Gastroesophageal sphincter (tissue), 4 donors: ENCODE measurements at regions not wholly inside any gene's neighbourhood (a gene's known extent, or its start where the extent isn't known, plus 50 kb on each side); places are given as distances from the start of the nearest gene placed in this dataset.
A peak's percentile ranks its signal among the peaks of the same experiment; 100 is the strongest.

Source experiments
- ATAC-seq: fragments of 150-250 bp; one replicate; pipeline ENCODE4 v1.9.1; 2016; ENCODE audit warnings: mild to moderate bottlenecking, moderate library complexity
- H3K27ac ChIP-seq, 4 donors: fragments of 200-600 bp; sonication (generic) in 3 of 4; 1 replicate in 3 of 4; 2 replicates in 1 of 4; pipeline ENCODE4 v1.5.1; 2016 to 2019
- H3K27me3 ChIP-seq: fragments of 200-600 bp; sonication (generic); one replicate; pipeline ENCODE4 v1.5.1; 2019
- H3K36me3 ChIP-seq, 2 donors: fragments of 200-600 bp; sonication (generic); one replicate each; pipeline ENCODE4 v1.5.1; 2019; ENCODE audit warnings: control low read depth in 1 of 2
- H3K4me1 ChIP-seq, 3 donors: fragments of 200-600 bp; sonication (generic); 1 replicate in 2 of 3; 2 replicates in 1 of 3; pipeline ENCODE4 v1.5.1; 2016 to 2019; ENCODE audit warnings: control low read depth in 2 of 3
- H3K4me3 ChIP-seq, 2 donors: fragments of 200-600 bp; sonication (generic); one replicate each; pipeline ENCODE4 v1.5.1; 2019; ENCODE audit warnings: mild to moderate bottlenecking in 1 of 2, moderate library complexity in 1 of 2
- H3K9me3 ChIP-seq, 3 donors: fragments of 200-600 bp; sonication (generic); one replicate each; pipeline ENCODE4 v1.5.1; 2017 to 2019; ENCODE audit warnings: control low read depth in 2 of 3
- EP300 ChIP-seq: sonication (generic); formaldehyde crosslinking; IDR thresholded peaks from one replicate; pipeline ENCODE4 v1.6.1; 2017; ENCODE audit warnings: antibody characterized with exemption, mild to moderate bottlenecking
- POLR2A ChIP-seq, 2 donors: fragments of 450-650 bp; IDR thresholded peaks; one replicate each; pipeline ENCODE4 v1.6.1; 2017; ENCODE audit warnings: antibody characterized with exemption in 2 of 2, mild to moderate bottlenecking in 2 of 2, moderate library complexity in 1 of 2
- POLR2AphosphoS5 ChIP-seq: sonication (generic); formaldehyde crosslinking; IDR thresholded peaks from one replicate; pipeline ENCODE4 v1.6.1; 2017; ENCODE audit warnings: antibody characterized with exemption
- WGBS, 2 donors: methylation state at CpG; one replicate each; pipeline ENCODE4 v1.1.5; 2018; ENCODE audit warnings: low coverage in 1 of 2; 5-methylcytosine and 5-hydroxymethylcytosine counted together
- TF ChIP-seq, protein P1 (sequence below), 4 experiments: fragments of 200-600 bp in 2 of 4; fragments of 450-650 bp in 2 of 4; sonication (generic) in 1 of 4; IDR thresholded peaks; one replicate each; pipeline ENCODE4 v1.5.1; 2017 to 2019; ENCODE audit warnings: antibody characterized with exemption in 4 of 4, mild to moderate bottlenecking in 2 of 4, moderate library complexity in 2 of 4

DNA sequence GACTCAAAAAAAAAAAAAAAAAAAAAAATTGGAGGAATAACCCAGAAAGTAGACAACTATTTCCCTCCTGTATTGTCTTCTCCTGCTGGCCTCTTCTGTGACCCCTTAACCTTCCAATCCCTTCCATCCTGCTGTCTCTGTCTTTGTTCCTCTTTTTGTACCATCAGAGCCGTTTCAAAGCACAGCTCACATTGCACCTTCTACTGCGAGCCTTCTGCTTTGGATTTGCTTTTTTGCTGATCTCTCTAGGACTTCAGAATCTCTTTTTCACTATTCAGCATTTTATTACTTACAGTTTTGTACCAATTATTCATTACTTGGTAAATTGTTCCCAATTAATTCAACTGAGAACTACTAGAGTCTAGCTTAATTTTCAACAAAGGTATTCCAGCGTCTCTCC, 284.0 kb upstream of the TBL1XR1 start:
- WGBS, 2 donors: 84 to 100% methylated on average over 1 to 3 of the region's 3 CpGs
- no peaks in the 10 kb centered on the region for H3K36me3 ChIP-seq
- H3K9me3 ChIP-seq: no peaks in the 10 kb centered on the region
- no peaks in the 10 kb centered on the region for H3K27me3 ChIP-seq
- H3K4me3 ChIP-seq: no peak overlapping the region
- no peak overlapping the region for H3K27ac ChIP-seq
- ATAC-seq: no peak
- no peak for TF ChIP-seq POLR2AphosphoS5
- H3K4me1 ChIP-seq: peaks cover 11 to 48% (median 12%) of the 10 kb centered on the region in 3 donors

DNA sequence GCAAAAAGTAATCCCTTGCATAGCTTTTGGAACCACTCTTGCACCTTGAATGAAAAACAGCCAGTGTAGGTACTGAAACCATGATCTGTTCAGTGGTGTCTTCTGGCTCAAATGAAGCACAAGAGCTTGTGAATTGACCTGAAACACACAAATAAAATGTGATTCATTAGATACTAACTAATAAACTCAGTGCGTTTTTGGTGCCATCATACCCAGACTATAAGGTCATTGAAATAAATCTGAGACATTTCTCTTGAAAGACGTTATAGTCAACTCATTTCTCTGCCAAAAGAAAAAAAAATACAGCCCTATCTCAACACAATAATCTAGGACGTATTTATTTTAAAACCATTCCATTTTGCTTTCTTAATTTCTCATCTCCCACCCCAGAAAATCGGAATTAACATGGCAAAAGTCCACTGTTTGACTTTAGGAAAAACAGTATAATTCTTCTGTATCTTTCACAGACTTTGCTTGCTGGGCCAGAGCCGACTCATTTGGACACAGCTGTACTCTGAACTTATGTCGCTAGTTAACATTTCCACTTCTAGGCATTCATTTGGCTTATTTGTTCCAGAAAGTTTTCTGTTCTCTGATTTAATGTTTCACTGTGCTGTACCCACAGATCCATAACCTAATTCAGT, 284.9 kb upstream of the TBL1XR1 start:
- Histone ChIP-seq H3K9me3 (no peaks in the 10 kb centered on the region), H3K27ac (peak overlapping the region in 3 of 4 donors; percentile 15 to 35 (median 20)), H3K4me3 (no peak overlapping the region), H3K4me1 (peaks cover 11 to 45% (median 12%) of the 10 kb centered on the region in 3 donors), H3K36me3 (no peaks in the 10 kb centered on the region), H3K27me3 (no peaks in the 10 kb centered on the region)
- no peak for ATAC-seq
- WGBS, 2 donors: 19 to 23% methylated on average over 6 of the region's 6 CpGs
- TF ChIP-seq POLR2AphosphoS5 (peak; percentile 17), POLR2A (IDR thresholded peaks at IDR 0.05) (no peak)
- TF ChIP-seq, protein P1, sequence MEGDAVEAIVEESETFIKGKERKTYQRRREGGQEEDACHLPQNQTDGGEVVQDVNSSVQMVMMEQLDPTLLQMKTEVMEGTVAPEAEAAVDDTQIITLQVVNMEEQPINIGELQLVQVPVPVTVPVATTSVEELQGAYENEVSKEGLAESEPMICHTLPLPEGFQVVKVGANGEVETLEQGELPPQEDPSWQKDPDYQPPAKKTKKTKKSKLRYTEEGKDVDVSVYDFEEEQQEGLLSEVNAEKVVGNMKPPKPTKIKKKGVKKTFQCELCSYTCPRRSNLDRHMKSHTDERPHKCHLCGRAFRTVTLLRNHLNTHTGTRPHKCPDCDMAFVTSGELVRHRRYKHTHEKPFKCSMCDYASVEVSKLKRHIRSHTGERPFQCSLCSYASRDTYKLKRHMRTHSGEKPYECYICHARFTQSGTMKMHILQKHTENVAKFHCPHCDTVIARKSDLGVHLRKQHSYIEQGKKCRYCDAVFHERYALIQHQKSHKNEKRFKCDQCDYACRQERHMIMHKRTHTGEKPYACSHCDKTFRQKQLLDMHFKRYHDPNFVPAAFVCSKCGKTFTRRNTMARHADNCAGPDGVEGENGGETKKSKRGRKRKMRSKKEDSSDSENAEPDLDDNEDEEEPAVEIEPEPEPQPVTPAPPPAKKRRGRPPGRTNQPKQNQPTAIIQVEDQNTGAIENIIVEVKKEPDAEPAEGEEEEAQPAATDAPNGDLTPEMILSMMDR (IDR thresholded peaks at IDR 0.05): no peak

DNA sequence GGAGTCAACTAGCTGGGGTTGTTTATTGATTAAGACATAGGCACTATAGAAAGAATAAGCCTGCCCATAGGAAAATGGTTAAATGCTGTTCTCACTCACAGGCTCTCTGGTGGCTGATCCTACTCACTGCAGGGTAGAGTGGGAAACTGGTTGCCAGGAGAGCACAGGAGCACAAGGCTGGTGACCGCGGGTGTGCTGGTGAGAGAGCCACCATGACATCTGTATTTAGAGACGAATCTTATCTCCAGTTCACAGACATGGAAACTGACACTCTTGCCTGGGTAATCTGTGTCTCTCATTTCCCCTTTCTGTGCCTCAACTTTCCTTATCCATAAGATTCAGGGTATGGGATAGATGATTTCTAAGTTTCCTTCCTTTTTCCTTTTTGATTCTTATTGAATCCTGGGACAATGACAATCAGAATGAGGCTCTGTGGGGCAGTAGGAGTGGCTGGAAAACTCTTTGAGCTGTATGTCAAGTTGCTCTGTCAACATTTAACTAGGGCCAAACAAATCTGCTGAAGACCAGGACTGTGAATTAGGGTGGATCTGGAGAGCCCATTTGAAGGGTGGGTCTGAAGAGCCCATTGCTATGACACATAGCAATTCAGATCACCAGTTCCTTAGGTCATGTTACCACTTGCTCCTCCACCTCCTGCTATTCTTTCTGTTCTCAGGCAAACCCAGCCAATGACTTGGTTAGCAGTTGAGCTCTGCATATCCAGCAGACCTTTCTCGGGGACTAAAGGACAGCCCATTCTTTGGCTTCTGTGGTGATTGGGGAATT, 286.1 kb upstream of the TBL1XR1 start:
- no peaks in the 10 kb centered on the region for H3K9me3 ChIP-seq
- no peaks in the 10 kb centered on the region for H3K27me3 ChIP-seq
- no peak overlapping the region for H3K4me3 ChIP-seq
- H3K4me1 ChIP-seq: peaks cover 6 to 44% (median 7%) of the 10 kb centered on the region in 3 donors
- H3K27ac ChIP-seq: no peak overlapping the region
- no peak for TF ChIP-seq EP300
- TF ChIP-seq POLR2A (IDR thresholded peaks at IDR 0.05): no peak
- TF ChIP-seq, protein P1 (IDR thresholded peaks at IDR 0.05): no peak
- TF ChIP-seq POLR2AphosphoS5: no peak
- 81 to 89% methylated on average over 4 of the region's 4 CpGs for WGBS, 2 donors
- no peaks in the 10 kb centered on the region for H3K36me3 ChIP-seq
- no peak for ATAC-seq

DNA sequence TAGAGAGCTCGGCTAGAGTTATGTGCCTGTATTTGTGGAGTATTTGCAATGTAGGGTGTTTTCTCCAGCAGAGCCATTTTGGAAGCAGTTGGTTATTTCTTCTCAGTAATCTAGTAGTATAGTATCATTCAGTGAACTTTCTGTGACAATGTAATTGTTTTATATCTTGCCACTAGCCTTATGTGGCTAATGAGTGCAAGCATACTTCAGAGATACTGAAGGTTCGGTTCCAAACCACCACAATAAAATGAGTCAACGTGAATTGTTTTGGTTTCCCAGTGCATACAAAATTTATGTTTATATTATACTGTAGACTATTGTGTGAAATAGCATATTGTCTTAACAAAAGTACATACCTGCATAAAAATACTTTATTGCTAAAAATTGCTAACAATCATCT, 286.9 kb upstream of the TBL1XR1 start:
- no peak for TF ChIP-seq POLR2AphosphoS5
- TF ChIP-seq, protein P1 (IDR thresholded peaks at IDR 0.05): no peak
- TF ChIP-seq EP300: no peak
- no peak for TF ChIP-seq POLR2A (IDR thresholded peaks at IDR 0.05)
- WGBS, 2 donors: 86 to 89% methylated on average over 3 of the region's 3 CpGs
- Histone ChIP-seq H3K27ac (no peak overlapping the region), H3K36me3 (no peaks in the 10 kb centered on the region), H3K4me1 (peaks cover 0 to 35% (median 0%) of the 10 kb centered on the region in 3 donors), H3K9me3 (no peaks in the 10 kb centered on the region), H3K4me3 (no peak overlapping the region), H3K27me3 (no peaks in the 10 kb centered on the region)
- ATAC-seq: no peak

DNA sequence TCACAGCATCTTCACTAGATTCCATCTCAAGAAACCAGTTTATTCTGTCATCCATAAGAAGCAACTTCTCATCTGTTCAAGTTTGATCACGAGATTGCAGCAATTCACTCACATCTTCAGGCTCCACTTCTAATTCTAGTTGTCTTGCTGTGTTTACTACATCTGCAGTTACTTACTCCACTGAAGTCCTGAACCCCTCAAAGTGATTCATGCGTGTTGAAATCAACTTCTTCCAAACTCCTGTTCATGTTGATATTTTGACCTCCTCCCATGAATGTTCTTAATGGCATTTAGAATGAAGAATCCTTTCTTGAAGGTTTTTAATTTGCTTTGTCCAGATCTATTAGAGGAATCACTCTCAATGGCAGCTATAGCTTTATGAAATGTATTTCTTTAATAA, 287.6 kb upstream of the TBL1XR1 start:
- WGBS, 2 donors: 92 to 96% methylated on average over 2 of the region's 2 CpGs
- Histone ChIP-seq H3K9me3 (no peaks in the 10 kb centered on the region), H3K27me3 (no peaks in the 10 kb centered on the region), H3K4me3 (no peak overlapping the region), H3K27ac (no peak overlapping the region), H3K4me1 (peaks cover 0 to 29% (median 0%) of the 10 kb centered on the region in 3 donors), H3K36me3 (no peaks in the 10 kb centered on the region)
- no peak for ATAC-seq
- TF ChIP-seq, protein P1 (IDR thresholded peaks at IDR 0.05): no peak
- no peak for TF ChIP-seq POLR2AphosphoS5
- TF ChIP-seq POLR2A (IDR thresholded peaks at IDR 0.05): no peak
- no peak for TF ChIP-seq EP300
